ENCODE measurements at regions not wholly inside any gene's neighbourhood (a gene's known extent, or its start where the extent isn't known, plus 50 kb on each side); places are given as distances from the start of the nearest gene placed in this dataset.
"Not testable (repeated sequence)": the region's sequence is repeated elsewhere in the genome, so short reads cannot be mapped to it uniquely, and the experiment has no call there.

DNA sequence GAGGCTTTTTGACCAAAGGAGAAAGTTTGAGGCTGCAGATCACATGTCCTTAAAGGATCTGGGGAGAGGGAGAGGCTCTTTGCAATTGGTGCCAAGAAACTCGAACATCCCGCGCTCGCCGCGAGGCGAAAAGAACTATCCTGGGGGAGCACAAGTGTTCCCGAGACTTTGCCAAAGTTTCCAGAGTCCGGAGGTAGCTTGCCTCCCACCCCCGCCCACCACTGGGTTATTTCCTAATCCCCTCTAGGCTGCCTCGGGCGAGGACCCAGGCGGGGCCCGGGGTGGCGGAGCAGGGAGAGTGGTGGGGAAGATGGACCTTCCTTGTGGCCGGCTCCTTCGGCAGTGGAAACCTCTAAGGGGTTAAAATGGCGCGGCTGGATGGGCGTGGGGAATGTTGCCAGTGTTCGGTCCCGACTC is 114.5 kb downstream of the KCNRG start:
- no peak for DNase-seq (ENCODE audit: low spot score)

DNA sequence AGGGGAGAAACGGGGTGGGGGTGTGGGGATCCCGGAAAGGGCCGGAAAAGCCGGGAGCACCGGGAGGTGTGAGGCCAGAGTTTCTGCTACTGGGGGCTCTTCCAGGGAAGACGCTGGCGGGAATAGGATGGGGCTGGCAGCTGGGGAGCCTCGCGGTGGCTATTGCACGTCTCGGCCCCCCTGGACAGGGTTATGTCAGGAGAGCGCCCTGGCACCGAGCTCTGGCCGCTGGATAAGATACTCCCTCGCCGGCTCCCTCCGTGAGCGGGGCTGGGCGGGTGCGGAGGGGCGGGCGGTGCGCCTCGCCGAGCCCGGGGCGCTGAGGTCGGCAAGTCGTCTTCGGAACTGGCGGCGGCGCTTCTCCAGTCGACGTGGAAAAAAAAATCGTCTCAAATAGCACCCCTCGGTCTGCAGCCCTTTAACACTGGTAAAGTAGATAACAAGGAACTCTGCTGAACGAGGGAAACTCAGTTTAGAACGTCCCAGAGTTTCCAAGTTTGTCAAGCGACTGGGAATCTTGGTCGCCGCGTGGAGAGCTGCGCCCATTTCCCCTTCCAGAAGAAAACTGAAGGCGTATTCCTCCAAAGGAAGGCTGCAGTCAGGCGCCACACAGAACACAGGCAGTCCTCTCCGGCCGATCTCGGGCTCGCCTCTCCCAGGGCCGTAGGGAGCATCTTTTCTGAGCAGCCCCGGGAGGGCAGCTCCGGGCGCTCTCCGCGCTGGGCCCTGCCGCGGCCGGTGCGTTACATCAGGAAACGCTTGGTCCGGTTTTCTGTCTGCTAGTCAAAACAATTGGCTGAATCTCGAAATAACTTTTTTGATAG is 115.1 kb downstream of the KCNRG start:
- no peak for DNase-seq (ENCODE audit: low spot score)

DNA sequence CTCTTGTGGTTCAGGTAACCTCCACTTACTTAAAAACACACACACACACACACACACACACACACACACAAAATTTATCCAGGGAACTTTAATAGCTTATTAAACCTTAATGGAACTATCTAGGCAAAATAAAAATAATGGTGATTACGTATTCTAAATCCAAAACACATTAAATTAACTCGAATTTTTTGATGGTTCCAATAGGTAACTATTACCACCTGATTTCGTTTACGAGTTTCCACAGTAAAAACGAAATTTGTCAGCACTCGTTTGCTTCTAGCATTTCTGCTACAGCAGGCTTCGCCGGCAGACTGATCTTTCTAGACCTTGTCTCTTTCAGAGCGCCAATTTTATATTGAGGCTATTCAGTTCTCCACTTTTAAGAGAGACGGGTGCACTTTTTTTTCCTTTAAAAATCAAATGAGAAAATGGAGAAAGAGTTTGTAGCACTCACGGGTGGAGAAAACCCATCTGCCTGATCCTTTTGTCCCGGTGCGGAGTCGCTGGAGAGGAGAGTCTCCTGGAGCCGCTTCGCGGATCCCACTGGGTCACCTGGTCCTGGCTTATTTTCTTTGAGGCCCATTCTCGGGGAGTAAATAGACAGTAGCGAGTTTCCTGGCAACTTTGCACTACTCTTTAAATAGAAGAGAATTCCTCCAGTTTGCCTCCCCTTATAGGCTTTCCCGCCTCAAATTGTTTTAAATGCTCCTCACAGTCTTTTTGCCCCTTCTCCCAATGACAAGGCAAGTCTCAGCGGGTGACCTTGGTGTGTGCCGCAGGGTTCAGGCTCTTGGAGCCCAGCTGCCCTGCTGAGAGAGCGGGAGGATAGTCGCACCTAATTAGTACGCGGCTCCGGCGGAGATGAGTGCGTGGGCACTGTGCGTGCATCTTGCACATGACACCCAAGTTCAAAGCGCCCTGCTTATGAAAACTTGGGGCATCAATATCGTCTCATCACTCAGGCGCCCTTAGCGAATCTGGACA is 117.0 kb downstream of the KCNRG start:
- no peak for DNase-seq (ENCODE audit: low spot score)

DNA sequence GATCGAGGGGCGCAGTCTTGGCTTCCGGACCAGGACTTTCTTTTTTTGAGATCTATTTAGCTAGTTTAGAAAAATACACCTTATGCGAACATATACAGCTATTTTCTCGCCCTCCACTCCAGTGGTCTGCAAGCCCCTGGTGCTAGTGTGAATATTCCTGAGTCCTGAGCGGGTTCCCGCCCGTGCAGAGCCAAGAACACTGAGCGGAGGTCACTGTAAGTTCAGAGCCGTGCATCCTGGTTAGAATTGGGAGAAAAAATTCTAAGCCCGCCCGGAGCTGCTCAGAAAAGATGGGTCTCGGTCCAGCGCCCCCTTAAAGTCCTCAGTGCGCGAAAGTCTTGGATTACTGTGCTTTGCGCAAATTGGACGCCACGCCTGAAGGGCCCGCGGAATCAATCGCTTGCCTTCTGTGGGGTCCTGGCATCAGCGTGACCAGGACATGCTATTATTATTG is 117.7 kb downstream of the KCNRG start:
- DNase-seq (ENCODE audit: low spot score): no peak

DNA sequence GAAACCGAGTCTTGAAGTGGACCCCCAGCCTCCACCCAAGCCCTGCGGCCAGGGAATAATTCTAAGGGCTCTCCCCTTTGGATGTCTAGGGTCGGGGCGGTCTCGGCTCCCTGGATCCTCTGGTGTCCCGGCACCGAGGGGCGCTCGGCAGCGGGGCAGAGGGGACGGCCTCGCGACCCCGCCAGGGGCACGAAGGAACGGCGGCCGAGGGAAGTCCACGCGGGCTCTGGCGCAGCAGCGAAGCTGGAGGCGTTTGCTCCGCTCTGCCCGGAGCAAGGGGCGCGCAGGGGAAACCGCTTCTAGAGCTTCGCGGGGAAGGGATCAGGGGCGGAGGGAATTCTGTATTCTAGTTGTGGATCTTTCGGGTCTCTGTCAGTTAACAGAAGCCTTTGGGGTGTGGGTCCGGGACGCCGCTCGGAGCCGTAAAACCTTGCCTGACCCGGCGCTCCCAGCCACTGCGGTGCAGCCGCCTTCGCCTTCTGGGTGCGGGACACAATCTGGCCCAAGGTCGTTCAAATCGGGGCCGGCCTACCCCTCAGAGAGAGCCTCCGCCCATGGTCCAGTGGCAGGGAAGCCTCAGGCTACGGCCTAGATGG is 118.2 kb downstream of the KCNRG start:
- no peak for DNase-seq (ENCODE audit: low spot score)

DNA sequence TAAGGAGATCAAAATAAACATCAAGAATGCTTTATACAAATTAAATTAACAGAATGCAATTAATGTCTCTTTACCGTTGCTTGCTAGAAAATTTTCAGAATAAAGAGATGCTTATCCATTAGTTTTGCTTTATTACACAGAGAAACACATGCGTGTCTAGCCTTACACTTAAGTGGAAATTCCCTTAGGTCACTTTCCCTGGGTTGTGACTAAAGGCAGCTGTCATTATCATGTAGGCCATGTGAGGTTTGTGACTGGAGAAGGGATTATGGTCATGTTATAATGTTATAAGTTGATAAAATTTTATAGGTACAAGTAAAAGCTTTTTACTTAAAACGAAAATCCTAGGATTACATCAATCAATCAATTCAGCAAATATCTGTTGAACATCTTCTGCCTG is 121.0 kb downstream of the KCNRG start:
- no peak for DNase-seq (ENCODE audit: low spot score)

DNA sequence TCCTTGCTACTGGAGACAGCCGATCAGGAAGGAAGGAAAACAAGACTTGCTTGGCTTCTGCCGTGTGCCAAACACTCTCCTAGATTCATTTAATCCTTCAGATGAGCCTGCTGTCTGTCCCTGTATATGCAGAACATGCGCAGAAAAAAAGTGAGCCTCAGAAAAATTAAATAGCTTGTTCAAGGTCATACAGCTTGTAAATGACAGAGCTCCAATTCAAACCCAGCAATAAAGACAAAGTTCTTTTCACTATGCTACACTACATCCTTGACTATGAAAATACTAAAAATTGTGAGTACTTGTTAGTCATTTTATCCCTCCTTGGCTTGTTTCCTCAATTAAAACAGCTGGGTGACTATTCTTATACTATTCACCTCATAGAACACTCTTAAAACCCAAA is 121.4 kb downstream of the KCNRG start:
- no peak for DNase-seq (ENCODE audit: low spot score)

DNA sequence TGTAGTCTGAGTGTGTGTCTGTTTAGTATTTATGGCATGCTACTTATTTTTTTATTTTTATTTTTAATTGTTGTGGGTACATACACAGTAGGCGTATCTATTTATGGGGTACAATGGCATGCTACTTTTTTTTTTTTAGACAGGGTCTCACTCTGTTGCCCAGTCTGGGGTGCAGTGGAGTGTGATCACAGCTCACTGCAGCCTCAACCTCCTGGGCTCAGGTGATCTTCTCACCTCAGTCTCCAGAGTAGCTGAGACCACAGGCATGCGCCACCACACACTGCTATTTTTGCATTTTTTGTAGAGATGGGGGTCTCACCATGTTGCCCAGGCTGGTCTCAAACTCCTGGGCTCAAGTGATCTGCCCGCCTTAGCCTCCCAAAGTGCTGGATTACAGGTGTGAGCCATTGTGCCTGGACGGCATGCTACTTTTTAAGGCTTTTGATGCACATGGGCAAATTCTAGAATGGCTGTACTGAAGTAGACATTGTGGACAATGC is 124.2 kb downstream of the KCNRG start:
- not testable (repeated sequence) for DNase-seq (ENCODE audit: low spot score)

DNA sequence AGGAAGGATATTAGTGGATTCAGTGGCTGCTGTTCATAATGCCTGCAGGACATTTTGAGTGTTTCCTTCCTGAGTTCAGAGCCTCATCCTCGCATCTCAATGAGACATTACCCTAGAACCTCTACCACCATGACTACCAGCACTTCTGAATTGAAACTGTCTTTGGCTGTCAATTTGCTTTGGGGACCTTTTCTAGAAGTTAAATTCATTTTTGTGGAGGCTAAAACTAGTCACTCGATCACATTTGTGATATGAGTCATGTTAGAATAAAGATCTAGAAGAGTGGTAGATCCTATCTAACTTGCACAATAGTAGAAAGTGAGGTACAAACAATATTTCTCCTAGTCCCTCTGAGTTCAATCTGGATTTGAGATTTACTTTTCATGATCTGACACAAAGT is 124.9 kb downstream of the KCNRG start:
- no peak for DNase-seq (ENCODE audit: low spot score)

DNA sequence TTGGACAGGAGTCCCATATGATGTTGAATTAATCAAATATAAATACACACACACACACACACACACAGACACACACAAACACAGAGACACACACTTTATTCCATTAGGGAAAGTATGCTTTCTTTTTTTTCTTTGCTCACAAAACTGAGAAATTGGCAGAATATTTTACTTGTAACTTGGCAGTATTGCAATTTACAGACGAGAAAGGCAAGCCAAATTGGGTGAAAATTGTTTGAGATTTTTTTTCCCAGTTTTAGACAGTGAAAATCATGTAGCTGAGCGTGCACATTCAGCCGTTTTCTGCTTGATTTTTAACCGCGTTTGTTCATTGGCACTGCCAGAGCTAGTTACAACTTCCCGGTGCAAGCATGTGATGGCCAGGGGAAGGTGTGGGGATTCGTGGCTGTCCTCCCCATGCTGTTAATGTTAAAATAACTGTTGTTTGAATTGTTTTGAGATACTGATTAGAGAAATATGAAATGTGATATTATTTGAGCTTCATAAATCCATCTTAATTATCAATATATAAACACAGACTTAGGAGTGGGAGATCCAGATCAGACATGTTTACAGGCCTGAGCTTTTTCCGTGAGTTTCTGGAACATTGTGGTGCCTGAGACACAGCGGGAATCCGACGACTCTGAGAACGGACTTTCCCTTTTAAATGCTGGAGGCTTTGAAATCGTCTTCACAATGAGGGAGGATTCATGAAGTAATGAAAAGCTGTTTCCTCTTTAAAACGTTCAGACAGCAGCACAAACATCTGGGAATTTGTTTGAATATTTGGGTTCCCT is 125.5 kb downstream of the KCNRG start:
- no peak for DNase-seq (ENCODE audit: low spot score)

DNA sequence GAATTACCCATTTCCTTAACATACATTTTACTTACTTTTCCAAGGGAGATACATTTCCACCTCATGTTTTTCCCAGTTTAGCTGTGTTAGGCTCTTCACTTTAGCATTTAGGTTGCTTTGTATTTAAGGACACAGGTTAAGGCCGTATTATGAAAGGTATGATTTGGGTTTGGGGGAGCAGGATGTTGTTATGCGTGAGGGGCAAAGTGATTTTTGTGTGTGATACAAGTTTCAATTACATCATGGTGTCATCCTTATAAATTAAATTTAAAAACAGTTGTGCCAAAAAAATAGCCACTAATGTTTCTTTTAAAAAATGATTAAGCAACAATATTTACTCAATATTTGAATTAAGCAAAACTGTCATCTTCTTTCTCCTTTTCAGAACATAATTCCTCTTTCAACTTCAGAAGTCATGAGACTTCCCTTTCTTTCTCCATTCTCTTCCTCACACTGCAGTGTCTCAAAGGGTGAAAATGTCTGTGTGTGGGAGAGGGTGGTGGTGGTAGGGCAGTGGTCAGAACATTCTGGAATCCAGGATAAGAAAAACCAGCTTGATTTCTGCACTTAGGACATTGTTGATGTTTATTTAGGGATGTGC is 126.2 kb downstream of the KCNRG start:
- DNase-seq (ENCODE audit: low spot score): no peak

DNA sequence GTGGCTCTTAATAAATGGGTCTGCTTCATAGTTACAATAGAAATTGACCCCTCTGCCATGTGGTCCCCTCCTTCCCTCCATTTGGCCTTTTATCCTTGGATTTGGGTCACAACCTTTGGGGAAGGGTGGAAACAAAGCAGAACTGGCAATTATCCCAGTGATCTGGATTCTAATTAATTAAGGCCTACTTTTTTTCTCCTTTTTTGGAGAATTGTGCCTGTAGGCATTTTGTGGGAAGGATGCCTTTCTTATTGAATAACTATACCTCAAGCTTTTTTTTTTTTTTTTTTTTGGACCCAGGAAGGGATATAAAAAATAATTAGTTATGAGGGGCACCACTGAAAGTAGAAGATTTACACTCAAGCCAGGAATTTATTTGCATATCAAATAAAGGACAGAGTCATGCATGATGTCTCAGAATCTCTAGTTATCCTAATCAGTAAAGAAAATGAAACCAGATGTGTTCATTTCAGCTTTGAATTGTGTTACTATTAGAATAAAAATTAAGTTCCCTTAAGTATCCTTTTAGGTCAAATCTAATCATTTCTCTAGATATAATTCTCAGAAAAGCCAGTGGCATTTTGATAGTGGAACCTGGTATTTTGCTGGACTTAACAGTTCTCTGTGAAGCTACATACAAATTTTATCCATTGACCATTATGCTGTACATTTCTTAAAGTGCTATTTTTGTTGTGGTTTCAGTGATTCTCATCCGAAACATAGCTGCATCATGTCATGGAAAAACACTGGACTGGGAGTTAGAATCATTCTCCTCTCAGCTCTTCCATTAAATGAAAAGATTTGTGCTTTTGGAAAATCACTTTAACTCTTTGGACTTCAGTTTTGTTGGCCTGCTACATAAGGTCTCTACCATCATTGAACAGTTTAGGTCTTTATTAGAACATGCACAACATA is 129.3 kb downstream of the KCNRG start:
- no peak for DNase-seq (ENCODE audit: low spot score)

DNA sequence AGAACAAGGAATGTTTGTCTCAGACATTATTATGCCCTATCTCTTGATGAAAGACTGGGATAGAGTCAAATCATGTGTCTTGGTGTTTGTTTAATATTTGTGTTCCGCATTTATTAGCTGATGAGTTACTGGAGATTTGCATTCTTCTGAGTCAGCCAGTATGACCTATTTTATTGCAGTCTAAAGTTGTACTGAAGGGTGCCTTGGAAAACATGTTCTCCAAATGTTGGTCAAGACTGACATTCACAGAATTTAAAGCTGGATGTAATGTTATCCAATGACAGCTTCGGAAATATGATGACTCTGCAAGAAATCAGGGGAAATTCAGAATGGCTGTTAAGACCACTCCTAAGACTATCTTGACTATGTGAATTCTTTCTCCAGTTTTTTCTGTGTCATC is 134.0 kb downstream of the KCNRG start:
- no peak for DNase-seq (ENCODE audit: low spot score)

DNA sequence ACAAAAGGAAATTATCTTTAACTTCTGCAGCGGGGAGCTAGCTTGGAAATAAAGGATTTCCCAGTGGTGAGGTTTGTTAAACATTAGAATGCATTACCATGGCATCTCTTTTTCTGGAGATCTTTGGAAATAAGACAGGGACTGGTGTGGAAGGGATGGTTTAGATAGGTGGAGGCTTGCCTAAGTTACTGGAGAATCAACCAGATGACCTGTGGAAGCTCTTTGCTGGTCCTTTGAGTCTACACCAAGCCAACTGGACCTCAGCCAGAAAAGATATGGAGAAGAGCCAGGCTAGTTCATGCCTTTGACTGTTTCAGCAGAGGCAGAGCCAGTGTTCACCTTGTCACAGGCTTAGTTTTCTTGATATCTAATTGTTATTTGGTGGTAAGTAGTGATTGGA is 134.7 kb downstream of the KCNRG start:
- peak; percentile 75 for DNase-seq (ENCODE audit: low spot score)

DNA sequence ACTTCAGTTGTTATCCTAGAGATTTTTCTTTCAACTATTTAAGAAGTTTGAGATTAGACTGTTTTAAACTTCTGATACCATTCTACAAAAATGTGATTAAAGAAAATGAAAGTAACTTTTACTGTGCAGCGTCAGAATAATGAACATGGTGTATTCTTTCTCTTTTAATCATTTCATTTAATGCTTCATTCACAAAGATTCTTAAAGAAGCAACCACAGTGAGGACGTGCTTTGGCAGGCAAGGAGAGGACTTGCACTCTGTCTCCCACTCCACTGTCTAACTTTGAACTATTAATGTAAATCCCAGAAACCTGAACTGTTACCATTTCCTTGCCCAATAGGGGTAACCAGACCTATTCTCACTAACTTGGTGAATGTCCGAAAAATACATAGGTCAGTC is 137.0 kb downstream of the KCNRG start:
- DNase-seq (ENCODE audit: low spot score): no peak

DNA sequence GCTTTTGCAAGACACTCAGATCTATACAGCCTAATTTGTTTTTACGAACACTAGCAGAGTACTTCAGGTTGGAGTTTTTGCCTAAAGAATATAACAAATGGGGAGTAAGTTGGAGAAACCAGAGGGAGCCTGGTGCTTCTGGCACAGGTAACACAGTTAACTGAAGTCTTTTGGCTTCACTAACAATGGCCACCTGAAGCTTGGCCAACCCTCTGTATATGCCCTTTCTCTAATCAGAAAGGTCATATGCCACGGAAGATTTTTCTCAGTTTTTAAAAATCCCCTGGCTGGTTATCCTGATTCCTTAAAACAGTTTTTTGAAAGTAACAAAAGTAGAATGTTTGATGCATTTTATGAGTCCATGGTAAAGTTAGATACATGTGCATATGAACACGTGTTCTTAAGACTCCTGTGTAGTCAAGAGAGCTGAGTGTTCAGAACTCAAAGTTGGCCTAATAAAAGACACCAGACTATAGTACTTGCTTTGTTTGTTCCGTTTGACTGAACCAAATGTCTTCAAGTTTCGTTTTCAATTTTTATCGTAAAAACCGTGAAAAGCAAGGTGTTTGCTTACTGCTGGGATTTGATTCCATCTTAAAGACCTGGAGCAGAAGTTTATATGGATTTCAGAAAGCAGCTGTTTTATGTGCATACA is 137.5 kb downstream of the KCNRG start:
- DNase-seq (ENCODE audit: low spot score): no peak

DNA sequence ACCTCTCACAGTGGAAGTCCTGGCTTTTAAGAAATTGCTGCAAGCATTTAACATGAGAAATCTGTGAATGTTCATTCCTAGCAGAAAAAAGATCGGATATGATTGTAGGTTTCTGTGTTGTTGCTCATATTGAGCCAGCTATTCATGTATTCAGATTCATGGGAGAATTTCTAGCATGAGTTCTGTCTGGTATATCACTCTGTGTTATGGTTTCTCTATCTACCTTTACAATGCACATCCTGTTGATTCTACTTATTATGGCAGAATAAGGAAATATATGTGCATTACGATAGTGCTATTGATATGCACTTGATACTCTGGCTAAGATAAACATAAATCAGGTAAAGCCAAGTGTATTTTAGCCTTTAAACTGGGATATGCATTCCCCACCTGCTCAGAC is 138.2 kb downstream of the KCNRG start:
- DNase-seq (ENCODE audit: low spot score): no peak

DNA sequence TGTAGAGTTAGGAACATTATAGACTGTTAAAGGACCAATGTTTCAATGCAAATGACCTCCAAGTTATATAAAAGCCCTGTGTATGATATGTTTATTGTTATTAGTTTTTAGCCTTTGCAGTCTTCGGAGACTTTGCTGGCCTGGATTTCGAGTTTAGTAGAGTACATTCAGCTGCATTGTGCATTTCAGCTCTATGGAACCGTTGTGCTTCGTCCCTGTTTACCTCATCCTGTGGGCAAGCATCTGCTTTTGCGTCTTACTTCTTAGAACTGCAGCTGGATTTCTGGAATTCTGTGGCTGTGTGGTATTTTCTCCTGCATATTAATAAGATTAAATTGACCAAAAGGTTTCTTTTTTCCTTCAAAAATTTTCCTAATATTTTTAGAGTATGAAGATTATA is 138.6 kb downstream of the KCNRG start:
- no peak for DNase-seq (ENCODE audit: low spot score)

DNA sequence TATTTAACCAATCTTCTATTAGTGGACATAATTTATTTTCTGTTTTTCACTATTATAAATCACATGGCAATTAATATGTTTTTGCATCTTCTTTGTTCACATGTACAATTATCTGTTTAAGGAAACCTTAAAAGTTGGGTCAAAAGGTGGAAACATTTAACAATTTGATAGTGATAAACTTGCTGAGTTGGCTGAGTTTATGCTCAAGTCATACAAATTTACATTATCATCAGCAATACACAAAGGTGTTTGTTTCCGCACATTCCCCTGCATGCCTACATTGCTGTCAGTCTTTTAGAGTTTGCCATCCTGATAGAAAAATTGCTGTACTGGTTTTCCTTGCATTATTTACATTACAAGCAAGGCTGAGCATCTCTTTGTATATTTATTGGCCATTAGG is 139.5 kb downstream of the KCNRG start:
- no peak for DNase-seq (ENCODE audit: low spot score)

Measured in mucosa of gallbladder (tissue), 1 donor.